Bronchial epithelial cell (primary cell): ENCODE measurements at regions not wholly inside any gene's neighbourhood (a gene's known extent, or its start where the extent isn't known, plus 50 kb on each side); places are given as distances from the start of the nearest gene placed in this dataset.

Experiments
- DNase-seq: peaks from one replicate; pipeline ENCODE4 v3.0.0-alpha.2; 2010; ENCODE audit warnings: low read depth
- FAIRE-seq: peaks from 2 replicates; lab custom pipeline; 2011; peaks lifted over from hg19 to GRCh38; lab: Jason Lieb, UNC
- H3K27me3 ChIP-seq: 2 replicates; pipeline ENCODE4 v1.5.1; 2011; ENCODE audit warnings: low read length; ENCODE audit not compliant: control insufficient read depth, insufficient read depth
- H3K36me3 ChIP-seq: 2 replicates; pipeline ENCODE4 v1.5.1; 2011; ENCODE audit warnings: low read length; ENCODE audit not compliant: control insufficient read depth, insufficient read depth
- H3K4me3 ChIP-seq: 2 replicates; pipeline ENCODE4 v1.5.1; 2011; ENCODE audit warnings: mild to moderate bottlenecking, low read depth, low read length, control low read depth
- CTCF ChIP-seq: IDR thresholded peaks from 2 replicates; pipeline ENCODE4 v1.5.1; 2011; ENCODE audit warnings: mild to moderate bottlenecking, moderate library complexity, low read length, control low read depth, inconsistent platforms; ENCODE audit not compliant: insufficient read depth, severe bottlenecking

GRCh38 chr6:153618371-153619322 lies 420.4 kb upstream of the OPRM1 start:
- no peak for TF ChIP-seq CTCF
- Histone ChIP-seq H3K36me3 (no peaks in the 10 kb centered on the region), H3K27me3 (no peaks in the 10 kb centered on the region), H3K4me3 (no peak overlapping the region)
- FAIRE-seq: no peak
- peak; percentile 10 for DNase-seq

- Histone ChIP-seq H3K36me3 (no peaks in the 10 kb centered on the region), H3K4me3 (no peak overlapping the region), H3K27me3 (no peaks in the 10 kb centered on the region)
- TF ChIP-seq CTCF: no peak
- FAIRE-seq (no peak), DNase-seq (no peak)
These were observed 422.5 kb upstream of the OPRM1 start for GRCh38 chr6:153616506-153616905.

DNA sequence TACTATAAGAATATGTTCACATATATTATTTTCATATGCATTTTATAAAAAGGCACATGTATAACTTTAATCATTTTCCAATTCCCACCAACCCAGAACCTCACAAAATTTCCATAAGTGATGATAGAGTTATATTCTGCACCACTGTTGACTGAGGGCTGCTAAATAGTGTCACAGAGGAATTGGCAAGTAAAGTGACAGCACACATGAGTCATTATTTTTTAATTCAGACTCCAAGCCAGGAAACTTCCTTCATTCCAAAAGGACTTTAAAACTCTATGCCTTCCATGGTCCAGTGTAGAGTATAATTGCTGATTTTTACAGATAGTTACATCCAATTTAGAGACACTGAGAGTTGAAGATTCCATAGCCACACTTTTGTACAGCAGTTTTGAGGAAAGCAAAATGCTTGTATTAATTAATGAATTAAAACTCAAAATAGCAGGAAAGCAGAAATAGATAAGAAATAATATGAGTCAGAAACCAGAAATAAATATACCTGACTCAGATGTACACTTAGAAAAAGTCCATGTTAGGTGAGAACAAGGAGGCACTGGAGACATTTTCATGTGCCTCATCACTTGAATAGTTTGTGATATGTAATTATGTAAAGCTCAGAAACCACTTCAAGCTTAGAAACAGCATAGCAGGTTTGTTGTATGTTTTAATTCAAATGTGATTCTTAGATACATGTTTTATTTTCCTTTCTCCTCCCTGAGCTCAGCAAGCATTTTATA lies 425.2 kb upstream of the OPRM1 start:
- TF ChIP-seq CTCF: no peak
- Histone ChIP-seq H3K27me3 (no peaks in the 10 kb centered on the region), H3K36me3 (no peaks in the 10 kb centered on the region), H3K4me3 (no peak overlapping the region)
- FAIRE-seq (no peak), DNase-seq (no peak)

DNA sequence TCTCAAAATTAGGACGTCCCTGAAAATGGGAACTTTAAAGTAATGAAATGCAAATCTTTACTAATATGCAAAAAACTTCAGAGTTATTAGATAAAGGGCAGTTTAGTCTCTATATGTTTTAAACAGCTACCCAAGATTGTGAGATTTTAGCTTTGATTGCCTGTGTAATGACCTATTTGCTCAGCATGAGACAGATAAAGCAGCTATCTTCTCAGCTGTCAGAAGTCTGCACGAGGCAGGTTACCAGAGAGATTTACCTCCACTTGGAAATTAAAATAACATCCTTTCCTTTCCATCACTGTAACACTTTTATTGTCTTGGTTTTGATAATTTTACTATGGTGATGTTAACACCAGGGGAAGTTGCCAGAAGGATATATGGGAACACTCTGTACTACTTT lies 436.6 kb upstream of the OPRM1 start:
- TF ChIP-seq CTCF: no peak
- H3K27me3 ChIP-seq: no peaks in the 10 kb centered on the region
- no peak for FAIRE-seq
- no peak for DNase-seq
- H3K36me3 ChIP-seq: no peaks in the 10 kb centered on the region
- no peak overlapping the region for H3K4me3 ChIP-seq

DNA sequence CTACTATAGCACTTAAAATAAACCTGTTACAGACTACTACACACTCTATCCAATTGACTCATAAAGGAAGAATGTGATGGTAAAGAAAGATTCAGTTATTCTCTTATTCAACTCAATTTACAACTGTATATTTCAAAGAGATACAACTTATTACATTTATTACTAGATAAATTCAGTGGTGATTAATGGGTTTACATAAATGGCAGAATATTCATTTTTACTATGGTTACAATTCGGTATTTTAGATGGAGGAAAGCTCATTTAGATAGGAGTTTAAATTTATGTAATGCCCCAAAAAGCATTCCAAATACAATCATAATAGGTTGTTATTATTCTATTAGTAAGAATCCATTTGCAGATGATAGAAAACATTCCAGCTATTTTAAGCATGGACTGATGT lies 439.1 kb upstream of the OPRM1 start:
- no peaks in the 10 kb centered on the region for H3K27me3 ChIP-seq
- TF ChIP-seq CTCF: no peak
- no peak for DNase-seq
- no peak overlapping the region for H3K4me3 ChIP-seq
- H3K36me3 ChIP-seq: no peaks in the 10 kb centered on the region
- FAIRE-seq: no peak
